ENCODE measurements at regions not wholly inside any gene's neighbourhood (a gene's known extent, or its start where the extent isn't known, plus 50 kb on each side); places are given as distances from the start of the nearest gene placed in this dataset.

DNA sequence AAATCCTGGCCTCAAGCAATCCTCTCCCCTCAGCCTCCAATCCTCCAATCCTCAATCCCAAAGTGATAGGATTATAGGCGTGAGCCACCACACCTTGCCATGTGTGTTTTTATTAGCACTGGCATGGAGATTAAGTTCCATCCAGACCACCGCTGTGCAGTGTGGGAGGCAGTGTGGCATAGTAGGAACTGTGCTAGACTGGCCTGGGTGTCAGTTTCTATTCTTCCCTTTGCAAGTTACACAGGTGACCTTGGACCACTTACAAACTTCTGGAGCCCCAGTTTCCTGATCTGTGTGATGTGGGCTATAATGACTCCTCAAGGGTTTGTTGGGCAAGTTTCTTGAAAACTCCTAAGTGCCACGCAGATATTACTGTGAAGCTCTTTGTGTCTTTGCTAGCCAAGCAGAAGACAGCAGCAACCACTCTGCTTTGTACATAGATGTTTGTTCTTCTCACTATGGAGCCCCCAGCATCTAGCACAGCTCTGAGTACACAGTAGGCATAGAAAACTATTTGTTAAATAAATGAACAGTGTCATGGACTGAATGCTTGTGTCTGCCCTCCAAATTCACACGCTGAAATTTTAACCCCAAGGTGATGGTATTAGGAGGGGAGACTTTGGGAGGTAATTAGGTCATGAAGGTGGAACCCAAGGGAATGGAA, 93.0 kb downstream of the LBH start:
- Mint-ChIP-seq H3K4me1 (ENCODE audit: low read depth, unreplicated experiment) (peaks cover 13% of the 10 kb centered on the region), H3K4me3 (ENCODE audit: unreplicated experiment) (no peak overlapping the region), H3K27ac (ENCODE audit: unreplicated experiment) (no peak overlapping the region), H3K36me3 (ENCODE audit: unreplicated experiment) (no peaks in the 10 kb centered on the region), H3K27me3 (ENCODE audit: unreplicated experiment) (peaks cover 10% of the 10 kb centered on the region), H3K9me3 (ENCODE audit: unreplicated experiment) (peaks cover 2% of the 10 kb centered on the region)
- DNase-seq, result no peak
- TF ChIP-seq, protein P1, sequence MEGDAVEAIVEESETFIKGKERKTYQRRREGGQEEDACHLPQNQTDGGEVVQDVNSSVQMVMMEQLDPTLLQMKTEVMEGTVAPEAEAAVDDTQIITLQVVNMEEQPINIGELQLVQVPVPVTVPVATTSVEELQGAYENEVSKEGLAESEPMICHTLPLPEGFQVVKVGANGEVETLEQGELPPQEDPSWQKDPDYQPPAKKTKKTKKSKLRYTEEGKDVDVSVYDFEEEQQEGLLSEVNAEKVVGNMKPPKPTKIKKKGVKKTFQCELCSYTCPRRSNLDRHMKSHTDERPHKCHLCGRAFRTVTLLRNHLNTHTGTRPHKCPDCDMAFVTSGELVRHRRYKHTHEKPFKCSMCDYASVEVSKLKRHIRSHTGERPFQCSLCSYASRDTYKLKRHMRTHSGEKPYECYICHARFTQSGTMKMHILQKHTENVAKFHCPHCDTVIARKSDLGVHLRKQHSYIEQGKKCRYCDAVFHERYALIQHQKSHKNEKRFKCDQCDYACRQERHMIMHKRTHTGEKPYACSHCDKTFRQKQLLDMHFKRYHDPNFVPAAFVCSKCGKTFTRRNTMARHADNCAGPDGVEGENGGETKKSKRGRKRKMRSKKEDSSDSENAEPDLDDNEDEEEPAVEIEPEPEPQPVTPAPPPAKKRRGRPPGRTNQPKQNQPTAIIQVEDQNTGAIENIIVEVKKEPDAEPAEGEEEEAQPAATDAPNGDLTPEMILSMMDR (IDR thresholded peaks at IDR 0.05; ENCODE audit: partially characterized antibody, unreplicated experiment), result no peak

DNA sequence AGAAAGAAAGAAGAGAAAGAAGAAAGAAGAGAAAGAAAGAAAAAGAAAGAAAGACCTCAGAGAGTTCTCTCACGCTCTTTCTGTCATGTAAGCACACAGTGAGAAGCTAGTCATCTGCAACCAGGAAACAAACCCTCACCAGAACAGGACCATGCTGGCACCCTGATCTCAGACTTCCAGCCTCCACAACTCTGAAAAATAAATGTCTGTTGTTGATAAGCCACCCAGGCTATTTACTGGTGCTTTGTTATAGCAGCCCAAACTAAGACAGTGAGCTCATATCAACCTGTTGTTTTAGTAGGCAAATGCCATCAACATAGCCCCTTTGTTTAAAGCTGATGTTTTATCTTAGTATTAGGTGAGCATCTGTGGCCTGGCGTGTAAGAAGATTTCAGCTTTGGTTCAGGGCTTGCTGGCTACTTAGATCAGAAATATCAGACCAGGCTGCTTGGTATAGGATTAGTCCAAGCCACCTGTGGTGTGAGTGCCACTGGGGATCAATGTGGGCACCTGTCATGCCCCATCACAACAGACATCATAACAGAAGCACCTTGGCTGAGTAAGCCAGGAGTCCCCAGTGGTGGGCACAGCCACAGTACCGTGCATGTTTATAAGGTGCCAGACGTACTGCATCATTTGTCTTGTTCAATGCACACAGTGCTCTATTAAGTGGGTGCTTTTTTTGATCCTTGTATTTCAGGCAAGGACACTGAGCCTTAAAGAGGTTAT, 94.4 kb downstream of the LBH start:
- no peaks in the 10 kb centered on the region for H3K36me3 Mint-ChIP-seq (ENCODE audit: unreplicated experiment)
- TF ChIP-seq, protein P1 (IDR thresholded peaks at IDR 0.05; ENCODE audit: partially characterized antibody, unreplicated experiment), result no peak
- no peak for DNase-seq
- no peak overlapping the region for H3K27ac Mint-ChIP-seq (ENCODE audit: unreplicated experiment)
- no peaks in the 10 kb centered on the region for H3K9me3 Mint-ChIP-seq (ENCODE audit: unreplicated experiment)
- H3K4me3 Mint-ChIP-seq (ENCODE audit: unreplicated experiment), result no peak overlapping the region
- H3K4me1 Mint-ChIP-seq (ENCODE audit: low read depth, unreplicated experiment), result peaks cover 13% of the 10 kb centered on the region
- H3K27me3 Mint-ChIP-seq (ENCODE audit: unreplicated experiment), result peaks cover 9% of the 10 kb centered on the region

DNA sequence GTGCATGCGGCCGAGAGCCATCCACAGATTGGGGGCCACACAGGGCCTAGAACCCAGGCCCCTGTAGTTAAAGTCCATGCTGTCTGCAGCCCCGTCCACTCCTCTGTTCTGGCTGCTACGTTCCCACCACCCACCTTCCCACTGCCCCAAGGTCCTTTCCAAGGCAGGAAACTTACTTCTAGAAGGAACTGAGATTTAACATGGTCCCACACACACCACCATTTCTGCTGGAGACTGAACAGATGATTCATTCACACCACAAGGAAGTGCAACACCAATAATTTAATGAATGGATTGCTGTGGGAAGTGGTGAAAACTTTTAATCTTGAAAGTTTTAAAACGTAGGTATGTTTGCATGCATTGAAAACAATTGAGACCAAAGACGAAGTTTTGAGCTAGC, 95.2 kb downstream of the LBH start:
- Mint-ChIP-seq H3K36me3 (ENCODE audit: unreplicated experiment) (no peaks in the 10 kb centered on the region), H3K4me3 (ENCODE audit: unreplicated experiment) (no peak overlapping the region), H3K9me3 (ENCODE audit: unreplicated experiment) (no peaks in the 10 kb centered on the region), H3K4me1 (ENCODE audit: low read depth, unreplicated experiment) (peaks cover 12% of the 10 kb centered on the region), H3K27ac (ENCODE audit: unreplicated experiment) (no peak overlapping the region), H3K27me3 (ENCODE audit: unreplicated experiment) (peaks cover 6% of the 10 kb centered on the region)
- no peak for DNase-seq
- TF ChIP-seq, protein P1 (IDR thresholded peaks at IDR 0.05; ENCODE audit: partially characterized antibody, unreplicated experiment), result no peak

DNA sequence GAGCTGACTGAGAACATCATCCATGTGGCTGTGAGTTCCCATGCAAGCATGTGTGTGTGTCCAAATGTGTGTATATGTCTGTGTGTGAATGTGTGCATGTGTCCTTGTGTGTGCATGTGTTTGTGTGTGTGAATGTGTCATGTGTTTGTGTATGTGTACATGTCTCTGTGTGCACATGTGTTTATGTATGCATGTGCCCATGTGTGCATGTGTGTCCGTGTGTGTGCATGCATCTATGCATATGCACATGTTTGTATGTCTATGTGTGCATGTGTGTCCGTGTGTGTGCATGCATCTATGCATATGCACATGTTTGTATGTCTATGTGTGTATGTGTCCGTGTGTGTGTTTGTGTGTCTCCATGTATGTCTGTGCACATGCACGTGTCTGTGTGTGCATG, 99.7 kb downstream of the LBH start:
- Mint-ChIP-seq H3K4me1 (ENCODE audit: low read depth, unreplicated experiment) (no peaks in the 10 kb centered on the region), H3K36me3 (ENCODE audit: unreplicated experiment) (peaks cover 3% of the 10 kb centered on the region), H3K27me3 (ENCODE audit: unreplicated experiment) (peaks cover 3% of the 10 kb centered on the region), H3K9me3 (ENCODE audit: unreplicated experiment) (peaks cover 4% of the 10 kb centered on the region), H3K4me3 (ENCODE audit: unreplicated experiment) (no peak overlapping the region), H3K27ac (ENCODE audit: unreplicated experiment) (no peak overlapping the region)
- no peak for DNase-seq
- TF ChIP-seq, protein P1 (IDR thresholded peaks at IDR 0.05; ENCODE audit: partially characterized antibody, unreplicated experiment), result no peak

DNA sequence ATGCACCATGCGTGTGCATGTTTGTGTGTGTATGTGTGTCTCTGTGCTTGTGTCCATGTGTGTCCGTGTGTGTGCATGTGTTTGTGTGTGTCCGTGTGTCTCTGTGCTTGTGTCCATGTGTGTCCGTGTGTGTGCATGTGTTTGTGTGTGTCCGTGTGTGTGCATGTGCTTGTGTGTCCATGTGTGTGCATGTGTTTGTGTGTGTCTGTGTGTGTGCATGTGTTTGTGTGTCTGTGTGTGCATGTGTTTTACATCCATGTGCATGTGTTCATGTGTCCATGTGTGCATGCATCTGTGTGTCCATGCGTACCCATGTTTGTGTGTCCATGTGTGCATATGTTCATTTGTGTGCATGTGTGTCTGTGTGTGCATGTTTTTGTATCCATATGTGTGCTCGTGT, 100.5 kb downstream of the LBH start:
- Mint-ChIP-seq H3K9me3 (ENCODE audit: unreplicated experiment) (peaks cover 4% of the 10 kb centered on the region), H3K27me3 (ENCODE audit: unreplicated experiment) (peaks cover 3% of the 10 kb centered on the region), H3K36me3 (ENCODE audit: unreplicated experiment) (peaks cover 3% of the 10 kb centered on the region), H3K27ac (ENCODE audit: unreplicated experiment) (no peak overlapping the region), H3K4me1 (ENCODE audit: low read depth, unreplicated experiment) (no peaks in the 10 kb centered on the region), H3K4me3 (ENCODE audit: unreplicated experiment) (no peak overlapping the region)
- no peak for DNase-seq
- TF ChIP-seq, protein P1 (IDR thresholded peaks at IDR 0.05; ENCODE audit: partially characterized antibody, unreplicated experiment), result no peak
